H1 (cell line): ENCODE measurements at regions not wholly inside any gene's neighbourhood (a gene's known extent, or its start where the extent isn't known, plus 50 kb on each side); places are given as distances from the start of the nearest gene placed in this dataset.

Experiments used
- CTCF ChIA-PET: fragments of 300-600 bp; sonication (Branson Sonifier 250); formaldehyde crosslinking; loops from one replicate; lab custom pipeline; 2021; ENCODE audit not compliant: partially characterized antibody; lab: Charles Lee
- POLR2A ChIA-PET: fragments of 300-600 bp; sonication (Branson Sonifier 250); formaldehyde crosslinking; loops from one replicate; lab custom pipeline; 2021; ENCODE audit warnings: inconsistent platforms; ENCODE audit not compliant: partially characterized antibody; lab: Charles Lee
- DNase-seq, 2 experiments: peaks; one replicate each; pipeline versions ENCODE4 v3.0.0 to v3.0.0-alpha.2; 2010 to 2022; ENCODE audit warnings: low spot score in 2 of 2, low read depth in 1 of 2, mixed read lengths in 1 of 2
- FAIRE-seq: peaks from 2 replicates; lab custom pipeline; 2011; peaks lifted over from hg19 to GRCh38; lab: Jason Lieb, UNC
- H2AFZ ChIP-seq: 2 replicates; pipeline ENCODE4 v1.8.1; 2012; ENCODE audit warnings: low read length, inconsistent platforms
- H2AK5ac ChIP-seq: 2 replicates; pipeline ENCODE4 v1.6.1; 2013; ENCODE audit warnings: low read depth, low read length
- H2BK120ac ChIP-seq: replicated peaks from 2 replicates; pipeline ENCODE3; 2013; ENCODE audit warnings: low read depth, low read length, inconsistent platforms
- H2BK12ac ChIP-seq: 2 replicates; pipeline ENCODE4 v1.6.1; 2013; ENCODE audit warnings: low read depth, low read length
- H2BK15ac ChIP-seq: 2 replicates; pipeline ENCODE4 v1.6.1; 2013; ENCODE audit warnings: low read length
- H2BK20ac ChIP-seq: 2 replicates; pipeline ENCODE4 v1.6.1; 2013; ENCODE audit warnings: low read length
- H2BK5ac ChIP-seq: 2 replicates; pipeline ENCODE4 v1.6.1; 2013; ENCODE audit warnings: low read depth, low read length
- H3K14ac ChIP-seq: 2 replicates; pipeline ENCODE4 v1.6.1; 2013; ENCODE audit warnings: inconsistent platforms; ENCODE audit not compliant: insufficient read length
- H3K18ac ChIP-seq: 2 replicates; pipeline ENCODE4 v1.6.1; 2013; ENCODE audit warnings: low read length; ENCODE audit errors: extremely low read depth
- H3K23ac ChIP-seq: 2 replicates; pipeline ENCODE4 v1.6.1; 2013; ENCODE audit warnings: inconsistent platforms; ENCODE audit not compliant: insufficient read length
- H3K23me2 ChIP-seq: 2 replicates; pipeline ENCODE4 v1.6.1; 2013; ENCODE audit warnings: low read depth, low read length
- H3K27ac ChIP-seq: 2 replicates; pipeline ENCODE4 v1.6.1; 2011; ENCODE audit warnings: low read depth, low read length, inconsistent platforms
- H3K27me3 ChIP-seq, 4 experiments: replicated peaks in 1 of 4; 1 replicate in 1 of 4; 2 replicates in 3 of 4; pipeline versions ENCODE4 v1.6.1 to v1.8.1; 2011 to 2013; ENCODE audit warnings: low read length in 3 of 4, mild to moderate bottlenecking in 3 of 4, inconsistent platforms in 2 of 4, mixed read lengths in 2 of 4, moderate library complexity in 1 of 4; ENCODE audit not compliant: control insufficient read depth in 3 of 4, insufficient read depth in 3 of 4; ENCODE audit errors: extremely low read depth in 1 of 4
- H3K36me3 ChIP-seq, 4 experiments: 2 replicates each; pipeline versions ENCODE4 v1.6.1 to v1.8.1; 2011 to 2013; ENCODE audit warnings: mild to moderate bottlenecking in 4 of 4, low read length in 3 of 4, moderate library complexity in 2 of 4, control low read depth in 1 of 4, inconsistent platforms in 1 of 4; ENCODE audit not compliant: insufficient read depth in 4 of 4, control insufficient read depth in 2 of 4
- H3K4ac ChIP-seq: replicated peaks from 2 replicates; pipeline ENCODE3; 2013; ENCODE audit warnings: low read length, low read depth, mixed read lengths, inconsistent platforms; ENCODE audit not compliant: insufficient read length
- H3K4me1 ChIP-seq, 4 experiments: replicated peaks in 1 of 4; 1 replicate in 1 of 4; 2 replicates in 3 of 4; pipeline versions ENCODE4 v1.6.1 to v1.8.1; 2011 to 2013; ENCODE audit warnings: low read length in 3 of 4, inconsistent platforms in 2 of 4, mixed read lengths in 1 of 4; ENCODE audit not compliant: insufficient read depth in 4 of 4, control insufficient read depth in 3 of 4
- H3K4me2 ChIP-seq, 2 experiments: 2 replicates each; pipeline versions ENCODE4 v1.6.1 to v1.8.1; 2011 to 2013; ENCODE audit warnings: low read depth in 2 of 2, low read length in 2 of 2, control low read depth in 1 of 2, inconsistent platforms in 1 of 2, mild to moderate bottlenecking in 1 of 2; ENCODE audit not compliant: insufficient read depth in 1 of 2
- H3K4me3 ChIP-seq, 4 experiments: fragments of 200-600, 300-600 bp in 1 of 4; sonication (generic), shearing (Covaris generic), sonication (Bioruptor Twin) in 1 of 4; 2 replicates each; pipeline versions ENCODE4 v1.5.1 to v1.8.1; 2011 to 2016; ENCODE audit warnings: low read length in 4 of 4, low read depth in 3 of 4, control low read depth in 2 of 4, inconsistent platforms in 2 of 4, mild to moderate bottlenecking in 2 of 4, mixed read lengths in 1 of 4, moderate library complexity in 1 of 4; ENCODE audit not compliant: insufficient read depth in 2 of 4; ENCODE audit errors: extremely low read depth in 1 of 4
- H3K56ac ChIP-seq: replicated peaks from 2 replicates; pipeline ENCODE3; 2013; ENCODE audit warnings: low read depth, mild to moderate bottlenecking, mixed read lengths, low read length, inconsistent platforms; ENCODE audit not compliant: insufficient read length
- H3K79me1 ChIP-seq: 2 replicates; pipeline ENCODE4 v1.6.1; 2013; ENCODE audit warnings: low read depth, low read length, control low read depth
- H3K79me2 ChIP-seq, 2 experiments: 2 replicates each; pipeline versions ENCODE4 v1.6.1 to v1.8.1; 2012 to 2013; ENCODE audit warnings: low read length in 2 of 2, mild to moderate bottlenecking in 2 of 2, inconsistent platforms in 1 of 2; ENCODE audit not compliant: insufficient read depth in 2 of 2, control insufficient read depth in 1 of 2
- H3K9ac ChIP-seq, 4 experiments: replicated peaks in 1 of 4; 1 replicate in 1 of 4; 2 replicates in 3 of 4; pipeline versions ENCODE4 v1.6.1 to v1.8.1; 2011 to 2013; ENCODE audit warnings: low read depth in 3 of 4, low read length in 3 of 4, control low read depth in 2 of 4, mild to moderate bottlenecking in 2 of 4, moderate library complexity in 2 of 4, inconsistent platforms in 1 of 4; ENCODE audit errors: extremely low read depth in 1 of 4
- H3K9me3 ChIP-seq, 2 experiments: 2 replicates each; pipeline versions ENCODE4 v1.6.1 to v1.8.1; 2012 to 2013; ENCODE audit warnings: mild to moderate bottlenecking in 2 of 2, moderate library complexity in 2 of 2, control low read depth in 1 of 2, inconsistent platforms in 1 of 2, low read depth in 1 of 2, low read length in 1 of 2, mixed read lengths in 1 of 2; ENCODE audit not compliant: insufficient read depth in 2 of 2
- H4K20me1 ChIP-seq, 2 experiments: replicated peaks in 1 of 2; 2 replicates each; pipeline versions ENCODE3 to v1.8.1; 2011 to 2013; ENCODE audit warnings: inconsistent platforms in 2 of 2, low read length in 2 of 2, mild to moderate bottlenecking in 1 of 2; ENCODE audit not compliant: insufficient read depth in 2 of 2, control insufficient read depth in 1 of 2
- H4K5ac ChIP-seq: 2 replicates; pipeline ENCODE4 v1.6.1; 2013; ENCODE audit warnings: low read length, low read depth, mixed read lengths, inconsistent platforms; ENCODE audit not compliant: insufficient read length
- H4K8ac ChIP-seq: 2 replicates; pipeline ENCODE4 v1.8.0; 2013; ENCODE audit warnings: mild to moderate bottlenecking, moderate library complexity, low read length, inconsistent platforms; ENCODE audit not compliant: insufficient read depth; ENCODE audit errors: extremely low read depth
- H4K91ac ChIP-seq: replicated peaks from 2 replicates; pipeline ENCODE3; 2013; ENCODE audit warnings: low read length, mixed read lengths, inconsistent platforms; ENCODE audit not compliant: insufficient read length
- BCL11A ChIP-seq, 2 experiments: IDR thresholded peaks; one replicate each; pipeline ENCODE4 v1.6.1; 2011; ENCODE audit warnings: low read depth in 2 of 2, low read length in 2 of 2, mild to moderate bottlenecking in 2 of 2
- CHD2 ChIP-seq: IDR thresholded peaks from 2 replicates; pipeline ENCODE4 v1.6.1; 2012; ENCODE audit warnings: low read length, improper control_type of control experiment
- CTBP2 ChIP-seq: IDR thresholded peaks from 2 replicates; pipeline ENCODE4 v1.7.0; 2011; ENCODE audit warnings: borderline replicate concordance, mild to moderate bottlenecking, moderate library complexity, mixed read lengths, low read length; ENCODE audit not compliant: insufficient read depth, insufficient read length
- EGR1 ChIP-seq: IDR thresholded peaks from 2 replicates; pipeline ENCODE4 v1.6.1; 2011; ENCODE audit warnings: low read depth, low read length, borderline replicate concordance
- EP300 ChIP-seq, 2 experiments: IDR thresholded peaks; 1 replicate in 1 of 2; 2 replicates in 1 of 2; pipeline ENCODE4 v1.6.1; 2011 to 2012; ENCODE audit warnings: low read depth in 2 of 2, low read length in 2 of 2, mild to moderate bottlenecking in 2 of 2, borderline replicate concordance in 1 of 2, inconsistent platforms in 1 of 2, moderate library complexity in 1 of 2
- EZH2 ChIP-seq: fragments of 200-600 bp; sonication (generic); IDR thresholded peaks from 2 replicates; pipeline ENCODE4 v1.7.1; 2012; ENCODE audit warnings: low read depth, mild to moderate bottlenecking, moderate library complexity, low read length, inconsistent platforms; ENCODE audit not compliant: severe bottlenecking
- HDAC2 ChIP-seq, 2 experiments: fragments of 300-600 bp in 1 of 2; sonication (generic) in 1 of 2; IDR thresholded peaks; 2 replicates each; pipeline ENCODE4 v1.6.1; 2011 to 2012; ENCODE audit warnings: low read depth in 2 of 2, low read length in 2 of 2, mild to moderate bottlenecking in 2 of 2, moderate library complexity in 2 of 2, borderline replicate concordance in 1 of 2, inconsistent platforms in 1 of 2
- HDAC6 ChIP-seq: IDR thresholded peaks from one replicate; pipeline ENCODE4 v1.7.1; 2012; ENCODE audit warnings: low read depth, mild to moderate bottlenecking, inconsistent platforms, low read length, moderate library complexity
- RAD21 ChIP-seq, 2 experiments: IDR thresholded peaks in 1 of 2; conservative IDR thresholded peaks in 1 of 2; 2 replicates each; pipeline ENCODE4 v1.6.1; 2011; ENCODE audit warnings: low read depth in 2 of 2, low read length in 2 of 2, improper control_type of control experiment in 1 of 2, inconsistent platforms in 1 of 2, mild to moderate bottlenecking in 1 of 2, moderate library complexity in 1 of 2
- SP2 ChIP-seq: IDR thresholded peaks from 2 replicates; pipeline ENCODE4 v1.6.1; 2012; ENCODE audit warnings: mild to moderate bottlenecking, low read length, inconsistent platforms
- TAF1 ChIP-seq: IDR thresholded peaks from 2 replicates; pipeline ENCODE4 v1.6.1; 2011; ENCODE audit warnings: mild to moderate bottlenecking, low read depth, low read length
- TAF7 ChIP-seq: optimal IDR thresholded peaks from 2 replicates; pipeline ENCODE3; 2011; ENCODE audit warnings: low read depth, mild to moderate bottlenecking, inconsistent platforms, low read length, moderate library complexity, borderline replicate concordance
- USF2 ChIP-seq: IDR thresholded peaks from 2 replicates; pipeline ENCODE4 v1.6.1; 2011; ENCODE audit warnings: low read length, improper control_type of control experiment
- WGBS, 2 experiments: shearing (Covaris generic) in 1 of 2; methylation state at CpG; one replicate each; pipeline versions ENCODE4 v1.1.6 to v1.1.7; 2013 to 2015; ENCODE audit warnings: low lambda C conversion rate in 2 of 2, mixed read lengths in 2 of 2, inconsistent platforms in 1 of 2, low coverage in 1 of 2, missing lambda C conversion rate in 1 of 2; ENCODE audit not compliant: insufficient replicate concordance in 2 of 2, insufficient coverage in 1 of 2, insufficient read length in 1 of 2; ENCODE audit errors: extremely low coverage in 1 of 2, missing lambda C conversion rate in 1 of 2; 5-methylcytosine and 5-hydroxymethylcytosine counted together

- CTCF ChIA-PET = no interaction called here
- Histone ChIP-seq H4K5ac (no peak overlapping the region), H3K27ac (no peak overlapping the region), H3K9me3 (no peaks in the 10 kb centered on the region), H4K91ac (no peak overlapping the region), H2BK12ac (no peak overlapping the region), H3K4me1 (no peaks in the 10 kb centered on the region), H3K79me1 (no peaks in the 10 kb centered on the region), H2BK20ac (no peak overlapping the region), H3K79me2 (no peaks in the 10 kb centered on the region), H3K9ac (no peak overlapping the region), H3K4me3 (no peak overlapping the region), H2BK5ac (no peak overlapping the region), H3K14ac (no peak overlapping the region), H3K4me2 (no peak overlapping the region), H3K18ac (no peak overlapping the region), H4K8ac (no peak overlapping the region), H3K36me3 (no peaks in the 10 kb centered on the region), H3K56ac (no peak overlapping the region), H3K23me2 (no peaks in the 10 kb centered on the region; the same call in 1 of the 2 replicates), H4K20me1 (no peaks in the 10 kb centered on the region), H2AFZ (no peak overlapping the region), H2BK15ac (no peak overlapping the region), H3K27me3 (no peaks in the 10 kb centered on the region), H2BK120ac (no peak overlapping the region), H2AK5ac (no peak overlapping the region), H3K23ac (no peak overlapping the region), H3K4ac (no peak overlapping the region)
- TF ChIP-seq SP2 (no peak), HDAC2 (IDR thresholded peaks at IDR 0.05; ENCODE audit: borderline replicate concordance in 1 of 2, low read depth in 2 of 2, low read length in 2 of 2) (no peak), BCL11A (IDR thresholded peaks at IDR 0.05; ENCODE audit: low read depth in 2 of 2, low read length in 2 of 2) (no peak), EZH2 (no peak), EGR1 (no peak), EP300 (IDR thresholded peaks at IDR 0.05; ENCODE audit: borderline replicate concordance in 1 of 2, low read depth in 2 of 2, low read length in 2 of 2) (no peak), HDAC6 (no peak), TAF7 (no peak), RAD21 (IDR thresholded peaks at IDR 0.05 in 1 of 2, conservative IDR thresholded peaks at IDR 0.05 in 1 of 2; ENCODE audit: low read depth in 2 of 2, low read length in 2 of 2) (no peak), CHD2 (no peak), CTBP2 (no peak), USF2 (no peak), TAF1 (no peak)
- WGBS, 2 experiments = 95% methylated on average over 3 of the region's 3 CpGs; no CpG with 5 or more reads in 1 of the 2 experiments
- no peak for DNase-seq
- no peak for FAIRE-seq
- POLR2A ChIA-PET = no interaction called here
Observed at GRCh38 chr9:24986331-24986730, 440.6 kb upstream of the IZUMO3 start.
